IMR-90 (cell line): ENCODE measurements at regions not wholly inside any gene's neighbourhood (a gene's known extent, or its start where the extent isn't known, plus 50 kb on each side); places are given as distances from the start of the nearest gene placed in this dataset.

Source experiments
- ATAC-seq: fragments of 200-7000 bp; cut with Tn5 transposase; 2 replicates; pipeline ENCODE4 v1.9.1; 2020; ENCODE audit warnings: low read depth, mild to moderate bottlenecking, moderate library complexity
- BruUV-seq: library from RNA; stranded (reverse); fragments of 400-500 nt; replicated peaks from 2 replicates; lab custom pipeline; 2021; lab: Mats Ljungman, UMichigan
- CTCF ChIA-PET: fragments of 300-600 bp; formaldehyde crosslinking; extraction: SDS; loops from one replicate; lab custom pipeline; 2021; ENCODE audit warnings: antibody characterized with exemption; lab: Yijun Ruan, JAX
- POLR2A ChIA-PET: fragments of 300-600 bp; sonication (Branson Sonifier 250); formaldehyde crosslinking; loops from one replicate; lab custom pipeline; 2022; ENCODE audit warnings: antibody characterized with exemption; ENCODE audit not compliant: unreplicated experiment; lab: Charles Lee
- DNase-seq: peaks from one replicate; pipeline ENCODE4 v3.0.0; 2013
- H2AFZ ChIP-seq: replicated peaks from 2 replicates; pipeline ENCODE3; 2013; ENCODE audit warnings: low read length, mild to moderate bottlenecking; ENCODE audit not compliant: poor library complexity
- H2AK5ac ChIP-seq: 2 replicates; pipeline ENCODE4 v1.6.1; 2013; ENCODE audit warnings: low read depth, low read length, inconsistent platforms
- H2AK9ac ChIP-seq: replicated peaks from 2 replicates; pipeline ENCODE3; 2013; ENCODE audit warnings: mild to moderate bottlenecking, low read depth, low read length, moderate library complexity; ENCODE audit not compliant: poor library complexity
- H2BK120ac ChIP-seq: 2 replicates; pipeline ENCODE4 v1.6.1; 2013; ENCODE audit warnings: low read depth, low read length, inconsistent platforms
- H2BK15ac ChIP-seq: 3 replicates; pipeline ENCODE4 v1.6.1; 2013; ENCODE audit warnings: low read depth, low read length, inconsistent platforms
- H2BK20ac ChIP-seq: 2 replicates; pipeline ENCODE4 v1.6.1; 2013; ENCODE audit warnings: low read depth, mild to moderate bottlenecking, inconsistent platforms, low read length, moderate library complexity
- H2BK5ac ChIP-seq: 2 replicates; pipeline ENCODE4 v1.6.1; 2013; ENCODE audit warnings: mild to moderate bottlenecking, low read depth, low read length, inconsistent platforms; ENCODE audit not compliant: poor library complexity, severe bottlenecking
- H3K14ac ChIP-seq: replicated peaks from 2 replicates; pipeline ENCODE4 v1.6.1; 2013; ENCODE audit warnings: low read depth, low read length, inconsistent platforms
- H3K18ac ChIP-seq: 2 replicates; pipeline ENCODE4 v1.6.1; 2013; ENCODE audit warnings: low read depth, low read length, control low read depth
- H3K23ac ChIP-seq: 2 replicates; pipeline ENCODE4 v1.6.1; 2013; ENCODE audit warnings: low read depth, low read length, inconsistent platforms
- H3K27ac ChIP-seq: 2 replicates; pipeline ENCODE4 v1.5.1; 2013; ENCODE audit warnings: mild to moderate bottlenecking, control low read depth, low read length; ENCODE audit not compliant: insufficient read depth
- H3K27me3 ChIP-seq: 2 replicates; pipeline ENCODE4 v1.6.1; 2013; ENCODE audit warnings: low read length; ENCODE audit not compliant: control insufficient read depth, insufficient read depth
- H3K36me3 ChIP-seq: 2 replicates; pipeline ENCODE4 v1.6.1; 2013; ENCODE audit warnings: low read length, mixed read lengths; ENCODE audit not compliant: control insufficient read depth, insufficient read depth
- H3K4ac ChIP-seq: 2 replicates; pipeline ENCODE4 v1.6.1; 2013; ENCODE audit warnings: low read depth, low read length, inconsistent platforms
- H3K4me1 ChIP-seq: 2 replicates; pipeline ENCODE4 v1.6.1; 2013; ENCODE audit warnings: low read length, mixed read lengths; ENCODE audit not compliant: control insufficient read depth, insufficient read depth
- H3K4me2 ChIP-seq: 2 replicates; pipeline ENCODE4 v1.6.1; 2013; ENCODE audit warnings: low read depth, mild to moderate bottlenecking, control low read depth, low read length, moderate library complexity
- H3K4me3 ChIP-seq: 2 replicates; pipeline ENCODE4 v1.5.1; 2013; ENCODE audit warnings: low read depth, mild to moderate bottlenecking, control low read depth, low read length, moderate library complexity; ENCODE audit not compliant: insufficient read depth
- H3K56ac ChIP-seq: 2 replicates; pipeline ENCODE4 v1.6.1; 2013; ENCODE audit warnings: low read length, inconsistent platforms; ENCODE audit not compliant: insufficient read depth; ENCODE audit errors: extremely low read depth
- H3K79me1 ChIP-seq, 2 experiments: 2 replicates each; pipeline ENCODE4 v1.6.1; 2013; ENCODE audit warnings: low read length in 2 of 2, inconsistent platforms in 1 of 2, low read depth in 1 of 2
- H3K9ac ChIP-seq: 2 replicates; pipeline ENCODE4 v1.6.1; 2013; ENCODE audit warnings: low read depth, low read length, control low read depth
- H3K9me1 ChIP-seq: 2 replicates; pipeline ENCODE4 v1.6.1; 2013; ENCODE audit warnings: low read length, inconsistent platforms; ENCODE audit not compliant: insufficient read depth
- H3K9me3 ChIP-seq: 2 replicates; pipeline ENCODE4 v1.6.1; 2013; ENCODE audit warnings: low read length; ENCODE audit not compliant: control insufficient read depth, insufficient read depth
- H4K20me1 ChIP-seq: 2 replicates; pipeline ENCODE4 v1.6.1; 2013; ENCODE audit warnings: low read length, inconsistent platforms; ENCODE audit not compliant: insufficient read depth
- H4K5ac ChIP-seq: 2 replicates; pipeline ENCODE4 v1.6.1; 2013; ENCODE audit warnings: mild to moderate bottlenecking, low read depth, low read length, control low read depth
- H4K8ac ChIP-seq, 2 experiments: 2 replicates each; pipeline ENCODE4 v1.6.1; 2013; ENCODE audit warnings: low read depth in 2 of 2, low read length in 2 of 2, control low read depth in 1 of 2, inconsistent platforms in 1 of 2
- H4K91ac ChIP-seq: 2 replicates; pipeline ENCODE4 v1.6.1; 2013; ENCODE audit warnings: low read depth, low read length, inconsistent platforms; ENCODE audit not compliant: insufficient read depth
- BHLHE40 ChIP-seq: fragments of 150-350 bp; IDR thresholded peaks from 2 replicates; pipeline ENCODE4 v1.6.1; 2016; ENCODE audit warnings: mild to moderate bottlenecking, low read depth, low read length
- CEBPB ChIP-seq: IDR thresholded peaks from 2 replicates; pipeline ENCODE4 v1.6.1; 2012; ENCODE audit warnings: low read depth, low read length, improper control_type of control experiment
- CHD1 ChIP-seq: IDR thresholded peaks from 2 replicates; pipeline ENCODE4 v1.6.1; 2012; ENCODE audit warnings: low read depth, low read length, improper control_type of control experiment
- FOS ChIP-seq: fragments of 150-350 bp; IDR thresholded peaks from 2 replicates; pipeline ENCODE4 v1.6.1; 2016; ENCODE audit warnings: low read depth, low read length
- MAFK ChIP-seq: IDR thresholded peaks from 2 replicates; pipeline ENCODE4 v1.6.1; 2012; ENCODE audit warnings: low read depth, low read length, improper control_type of control experiment
- MAZ ChIP-seq: IDR thresholded peaks from 2 replicates; pipeline ENCODE4 v1.6.1; 2012; ENCODE audit warnings: low read depth, mild to moderate bottlenecking, low read length, improper control_type of control experiment, moderate library complexity, borderline replicate concordance
- MXI1 ChIP-seq: IDR thresholded peaks from 2 replicates; pipeline ENCODE4 v1.6.1; 2012; ENCODE audit warnings: low read depth, mild to moderate bottlenecking, low read length, moderate library complexity, borderline replicate concordance
- NFE2L2 ChIP-seq: fragments of 150-350 bp; IDR thresholded peaks from 2 replicates; pipeline ENCODE4 v1.6.1; 2016; ENCODE audit warnings: low read depth, mild to moderate bottlenecking, low read length
- POLR2A ChIP-seq: IDR thresholded peaks from 2 replicates; pipeline ENCODE4 v1.6.1; 2012; ENCODE audit warnings: mild to moderate bottlenecking, low read depth, low read length
- RAD21 ChIP-seq: IDR thresholded peaks from 2 replicates; pipeline ENCODE4 v1.6.1; 2012; ENCODE audit warnings: low read length, improper control_type of control experiment
- RCOR1 ChIP-seq: IDR thresholded peaks from 2 replicates; pipeline ENCODE4 v1.6.1; 2012; ENCODE audit warnings: mild to moderate bottlenecking, low read length, improper control_type of control experiment; ENCODE audit not compliant: insufficient replicate concordance
- RFX5 ChIP-seq: IDR thresholded peaks from 2 replicates; pipeline ENCODE4 v1.8.0; 2012; ENCODE audit warnings: low read depth, mild to moderate bottlenecking, low read length, moderate library complexity
- SMC3 ChIP-seq: fragments of 150-350 bp; IDR thresholded peaks from 2 replicates; pipeline ENCODE4 v1.6.1; 2016; ENCODE audit warnings: low read depth, mild to moderate bottlenecking, antibody characterized with exemption, low read length, moderate library complexity
- dilution Hi-C: fragments of 300-500 bp; cut with HindIII; formaldehyde crosslinking; loops from one replicate; pipeline ENCODE4 v1.14.3; 2018; ENCODE audit warnings: low sequenced_read_pairs; ENCODE audit not compliant: unreplicated experiment
- in situ Hi-C: fragments of 300-500 bp; cut with MboI; formaldehyde crosslinking; loops from 3 replicates; pipeline ENCODE4 v1.14.3; 2019; ENCODE audit warnings: low sequenced_read_pairs, inconsistent platforms, mixed read lengths
- intact Hi-C: fragments of 100-400 bp; cut with micrococcal nuclease; formaldehyde crosslinking; loops from 2 replicates; pipeline ENCODE4 v1.10.0; 2022
- TF ChIP-seq, protein P1 (sequence below): fragments of 150-350 bp; IDR thresholded peaks from 2 replicates; pipeline ENCODE4 v1.6.1; 2016; ENCODE audit warnings: low read depth, mild to moderate bottlenecking, low read length, moderate library complexity, borderline replicate concordance
- TF ChIP-seq, protein P2 (sequence below): conservative IDR thresholded peaks from 2 replicates; pipeline ENCODE4 v1.5.1; 2012; ENCODE audit warnings: mild to moderate bottlenecking, low read depth, low read length, improper control_type of control experiment
- TF ChIP-seq, protein P3 (sequence below): fragments of 150-350 bp; IDR thresholded peaks from 2 replicates; pipeline ENCODE4 v1.6.1; 2017; ENCODE audit warnings: mild to moderate bottlenecking, antibody characterized with exemption, low read length, low read depth

DNA sequence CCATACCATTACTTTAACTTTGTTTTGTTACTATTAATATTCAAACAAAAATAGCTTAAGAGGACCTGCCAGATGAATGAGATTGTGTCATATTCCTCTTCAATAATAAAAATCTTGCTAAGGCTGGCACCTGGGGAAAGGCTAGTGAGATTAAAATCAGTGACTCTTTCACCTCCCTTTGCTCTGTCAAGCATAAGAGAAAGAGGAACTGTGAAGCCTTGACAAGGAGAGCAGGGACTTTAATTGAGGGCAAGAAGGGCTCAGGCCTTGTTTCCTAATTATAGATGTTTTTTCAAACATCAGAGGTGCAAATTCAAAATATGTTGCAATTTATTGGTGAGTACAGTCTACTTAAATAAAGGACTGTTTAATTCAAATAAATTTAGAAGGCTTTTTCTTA, 91.7 kb downstream of the SPATA31D1 start:
- Histone ChIP-seq H3K27me3 (no peaks in the 10 kb centered on the region), H3K27ac (no peak overlapping the region), H2BK5ac (no peak overlapping the region), H2AFZ (no peak overlapping the region), H2BK20ac (no peak overlapping the region), H3K56ac (no peak overlapping the region), H4K20me1 (no peaks in the 10 kb centered on the region), H3K18ac (no peak overlapping the region), H3K4me3 (no peak overlapping the region), H3K4me1 (no peaks in the 10 kb centered on the region), H3K79me1 (no peaks in the 10 kb centered on the region), H2BK120ac (no peak overlapping the region), H3K14ac (no peak overlapping the region), H3K9me3 (no peaks in the 10 kb centered on the region), H3K23ac (no peak overlapping the region), H2AK9ac (no peak overlapping the region), H2AK5ac (no peak overlapping the region), H3K4ac (no peak overlapping the region), H4K91ac (no peak overlapping the region), H3K9me1 (no peaks in the 10 kb centered on the region), H3K36me3 (no peaks in the 10 kb centered on the region), H4K5ac (no peak overlapping the region), H4K8ac (no peak overlapping the region), H3K9ac (no peak overlapping the region), H3K4me2 (no peak overlapping the region), H2BK15ac (no peak overlapping the region)
- POLR2A ChIA-PET: no interaction called here
- CTCF ChIA-PET: interaction anchor here (0.6 kb wide), 1 partner anchor 275 kb away, joined by 3 read pairs; no protein-coding TSS in a partner anchor
- DNase-seq (no peak), ATAC-seq (no peak)
- intact Hi-C loops: no loop called here
- dilution Hi-C loops: no loop called here
- no peak for TF ChIP-seq SMC3
- no peak for TF ChIP-seq RAD21
- TF ChIP-seq CEBPB: no peak
- no peak for TF ChIP-seq POLR2A
- no peak for TF ChIP-seq CHD1
- no peak for TF ChIP-seq MAFK
- TF ChIP-seq BHLHE40: no peak
- TF ChIP-seq RFX5: no peak
- TF ChIP-seq RCOR1: no peak
- no peak for TF ChIP-seq FOS
- no peak for TF ChIP-seq NFE2L2
- TF ChIP-seq, protein P1, sequence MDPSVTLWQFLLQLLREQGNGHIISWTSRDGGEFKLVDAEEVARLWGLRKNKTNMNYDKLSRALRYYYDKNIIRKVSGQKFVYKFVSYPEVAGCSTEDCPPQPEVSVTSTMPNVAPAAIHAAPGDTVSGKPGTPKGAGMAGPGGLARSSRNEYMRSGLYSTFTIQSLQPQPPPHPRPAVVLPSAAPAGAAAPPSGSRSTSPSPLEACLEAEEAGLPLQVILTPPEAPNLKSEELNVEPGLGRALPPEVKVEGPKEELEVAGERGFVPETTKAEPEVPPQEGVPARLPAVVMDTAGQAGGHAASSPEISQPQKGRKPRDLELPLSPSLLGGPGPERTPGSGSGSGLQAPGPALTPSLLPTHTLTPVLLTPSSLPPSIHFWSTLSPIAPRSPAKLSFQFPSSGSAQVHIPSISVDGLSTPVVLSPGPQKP: no peak
- TF ChIP-seq MAZ: no peak
- TF ChIP-seq MXI1: no peak
- TF ChIP-seq, protein P2, sequence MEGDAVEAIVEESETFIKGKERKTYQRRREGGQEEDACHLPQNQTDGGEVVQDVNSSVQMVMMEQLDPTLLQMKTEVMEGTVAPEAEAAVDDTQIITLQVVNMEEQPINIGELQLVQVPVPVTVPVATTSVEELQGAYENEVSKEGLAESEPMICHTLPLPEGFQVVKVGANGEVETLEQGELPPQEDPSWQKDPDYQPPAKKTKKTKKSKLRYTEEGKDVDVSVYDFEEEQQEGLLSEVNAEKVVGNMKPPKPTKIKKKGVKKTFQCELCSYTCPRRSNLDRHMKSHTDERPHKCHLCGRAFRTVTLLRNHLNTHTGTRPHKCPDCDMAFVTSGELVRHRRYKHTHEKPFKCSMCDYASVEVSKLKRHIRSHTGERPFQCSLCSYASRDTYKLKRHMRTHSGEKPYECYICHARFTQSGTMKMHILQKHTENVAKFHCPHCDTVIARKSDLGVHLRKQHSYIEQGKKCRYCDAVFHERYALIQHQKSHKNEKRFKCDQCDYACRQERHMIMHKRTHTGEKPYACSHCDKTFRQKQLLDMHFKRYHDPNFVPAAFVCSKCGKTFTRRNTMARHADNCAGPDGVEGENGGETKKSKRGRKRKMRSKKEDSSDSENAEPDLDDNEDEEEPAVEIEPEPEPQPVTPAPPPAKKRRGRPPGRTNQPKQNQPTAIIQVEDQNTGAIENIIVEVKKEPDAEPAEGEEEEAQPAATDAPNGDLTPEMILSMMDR: no peak
- TF ChIP-seq, protein P3, sequence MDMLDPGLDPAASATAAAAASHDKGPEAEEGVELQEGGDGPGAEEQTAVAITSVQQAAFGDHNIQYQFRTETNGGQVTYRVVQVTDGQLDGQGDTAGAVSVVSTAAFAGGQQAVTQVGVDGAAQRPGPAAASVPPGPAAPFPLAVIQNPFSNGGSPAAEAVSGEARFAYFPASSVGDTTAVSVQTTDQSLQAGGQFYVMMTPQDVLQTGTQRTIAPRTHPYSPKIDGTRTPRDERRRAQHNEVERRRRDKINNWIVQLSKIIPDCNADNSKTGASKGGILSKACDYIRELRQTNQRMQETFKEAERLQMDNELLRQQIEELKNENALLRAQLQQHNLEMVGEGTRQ: no peak
- in situ Hi-C loops: no loop called here
- no TSS peak for BruUV-seq
